ENCODE measurements at regions not wholly inside any gene's neighbourhood (a gene's known extent, or its start where the extent isn't known, plus 50 kb on each side); places are given as distances from the start of the nearest gene placed in this dataset.

GRCh38 chr4:120509222-120509621, 413.3 kb downstream of the PRDM5 start:
- TF ChIP-seq TEAD4 (IDR thresholded peaks at IDR 0.05) (no peak), RAD21 (IDR thresholded peaks at IDR 0.05; ENCODE audit: low read depth) (no peak), TAF1 (IDR thresholded peaks at IDR 0.05; ENCODE audit: low read depth) (no peak), FOXM1 (IDR thresholded peaks at IDR 0.05; ENCODE audit: borderline replicate concordance, low read depth) (no peak), ZBTB7A (IDR thresholded peaks at IDR 0.05; ENCODE audit: low read depth) (no peak), CREB1 (IDR thresholded peaks at IDR 0.05; ENCODE audit: low read depth) (no peak), TCF12 (IDR thresholded peaks at IDR 0.05; ENCODE audit: low read depth) (no peak), EGR1 (IDR thresholded peaks at IDR 0.05) (no peak)
- TF ChIP-seq, protein P1, sequence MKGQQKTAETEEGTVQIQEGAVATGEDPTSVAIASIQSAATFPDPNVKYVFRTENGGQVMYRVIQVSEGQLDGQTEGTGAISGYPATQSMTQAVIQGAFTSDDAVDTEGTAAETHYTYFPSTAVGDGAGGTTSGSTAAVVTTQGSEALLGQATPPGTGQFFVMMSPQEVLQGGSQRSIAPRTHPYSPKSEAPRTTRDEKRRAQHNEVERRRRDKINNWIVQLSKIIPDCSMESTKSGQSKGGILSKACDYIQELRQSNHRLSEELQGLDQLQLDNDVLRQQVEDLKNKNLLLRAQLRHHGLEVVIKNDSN (IDR thresholded peaks at IDR 0.05) = no peak
- TF ChIP-seq, protein P2, sequence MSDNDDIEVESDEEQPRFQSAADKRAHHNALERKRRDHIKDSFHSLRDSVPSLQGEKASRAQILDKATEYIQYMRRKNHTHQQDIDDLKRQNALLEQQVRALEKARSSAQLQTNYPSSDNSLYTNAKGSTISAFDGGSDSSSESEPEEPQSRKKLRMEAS (IDR thresholded peaks at IDR 0.05) = no peak
- TF ChIP-seq, protein P3, sequence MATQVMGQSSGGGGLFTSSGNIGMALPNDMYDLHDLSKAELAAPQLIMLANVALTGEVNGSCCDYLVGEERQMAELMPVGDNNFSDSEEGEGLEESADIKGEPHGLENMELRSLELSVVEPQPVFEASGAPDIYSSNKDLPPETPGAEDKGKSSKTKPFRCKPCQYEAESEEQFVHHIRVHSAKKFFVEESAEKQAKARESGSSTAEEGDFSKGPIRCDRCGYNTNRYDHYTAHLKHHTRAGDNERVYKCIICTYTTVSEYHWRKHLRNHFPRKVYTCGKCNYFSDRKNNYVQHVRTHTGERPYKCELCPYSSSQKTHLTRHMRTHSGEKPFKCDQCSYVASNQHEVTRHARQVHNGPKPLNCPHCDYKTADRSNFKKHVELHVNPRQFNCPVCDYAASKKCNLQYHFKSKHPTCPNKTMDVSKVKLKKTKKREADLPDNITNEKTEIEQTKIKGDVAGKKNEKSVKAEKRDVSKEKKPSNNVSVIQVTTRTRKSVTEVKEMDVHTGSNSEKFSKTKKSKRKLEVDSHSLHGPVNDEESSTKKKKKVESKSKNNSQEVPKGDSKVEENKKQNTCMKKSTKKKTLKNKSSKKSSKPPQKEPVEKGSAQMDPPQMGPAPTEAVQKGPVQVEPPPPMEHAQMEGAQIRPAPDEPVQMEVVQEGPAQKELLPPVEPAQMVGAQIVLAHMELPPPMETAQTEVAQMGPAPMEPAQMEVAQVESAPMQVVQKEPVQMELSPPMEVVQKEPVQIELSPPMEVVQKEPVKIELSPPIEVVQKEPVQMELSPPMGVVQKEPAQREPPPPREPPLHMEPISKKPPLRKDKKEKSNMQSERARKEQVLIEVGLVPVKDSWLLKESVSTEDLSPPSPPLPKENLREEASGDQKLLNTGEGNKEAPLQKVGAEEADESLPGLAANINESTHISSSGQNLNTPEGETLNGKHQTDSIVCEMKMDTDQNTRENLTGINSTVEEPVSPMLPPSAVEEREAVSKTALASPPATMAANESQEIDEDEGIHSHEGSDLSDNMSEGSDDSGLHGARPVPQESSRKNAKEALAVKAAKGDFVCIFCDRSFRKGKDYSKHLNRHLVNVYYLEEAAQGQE (IDR thresholded peaks at IDR 0.05; ENCODE audit: low read depth) = no peak

- TF ChIP-seq EGR1 (IDR thresholded peaks at IDR 0.05) (no peak), TEAD4 (IDR thresholded peaks at IDR 0.05) (no peak), FOXM1 (IDR thresholded peaks at IDR 0.05; ENCODE audit: borderline replicate concordance, low read depth) (no peak)
- TF ChIP-seq, protein P1 (IDR thresholded peaks at IDR 0.05) = no peak
Measured at GRCh38 chr4:120508036-120508435, 414.5 kb downstream of the PRDM5 start.

DNA sequence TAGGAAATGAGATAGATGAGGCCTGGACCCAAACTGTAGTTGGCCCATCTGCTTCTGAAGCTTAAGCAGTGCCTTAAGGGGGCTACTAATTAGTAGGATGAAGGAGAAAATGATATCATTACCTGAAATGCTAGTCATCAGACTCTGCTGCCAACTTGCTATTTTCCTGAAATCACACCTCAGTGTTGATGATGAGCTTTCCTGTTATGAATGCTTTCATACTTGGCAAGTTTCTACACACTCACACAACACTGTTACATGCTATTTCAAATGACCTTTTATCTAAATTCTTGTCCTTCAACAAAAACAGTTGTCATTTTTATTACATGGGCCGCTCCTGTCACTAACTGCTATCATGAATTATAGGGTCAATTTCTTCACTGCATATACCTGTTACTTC, 416.0 kb downstream of the PRDM5 start:
- TF ChIP-seq EP300 (IDR thresholded peaks at IDR 0.05; ENCODE audit: borderline replicate concordance) = no peak
- TF ChIP-seq TAF1 (IDR thresholded peaks at IDR 0.05; ENCODE audit: low read depth) = no peak
- TF ChIP-seq NFIC (IDR thresholded peaks at IDR 0.05) = no peak
- TF ChIP-seq CREB1 (IDR thresholded peaks at IDR 0.05; ENCODE audit: low read depth) = no peak
- TF ChIP-seq CEBPB (IDR thresholded peaks at IDR 0.05) = no peak
- no peak for TF ChIP-seq EGR1 (IDR thresholded peaks at IDR 0.05)
- no peak for TF ChIP-seq ZBTB7A (IDR thresholded peaks at IDR 0.05; ENCODE audit: low read depth)

DNA sequence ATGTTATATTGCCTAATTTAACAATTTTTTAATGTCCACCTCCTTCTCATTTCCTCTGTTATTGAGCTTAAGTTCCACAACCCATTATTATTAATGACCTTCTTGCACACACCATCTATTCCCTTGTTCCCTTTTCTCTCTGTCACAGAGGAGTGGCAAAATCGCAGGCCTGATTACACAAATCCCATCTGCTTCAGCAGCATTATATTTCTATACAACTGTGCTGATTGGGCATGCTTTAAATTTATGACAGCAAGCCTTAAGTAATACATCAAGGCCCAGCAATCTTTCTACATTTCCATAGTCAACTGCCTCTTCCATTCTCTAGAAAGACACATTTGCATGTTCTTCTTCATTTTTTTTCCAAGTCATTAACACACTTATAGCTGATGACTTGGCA, 423.8 kb downstream of the PRDM5 start:
- TF ChIP-seq EP300 (IDR thresholded peaks at IDR 0.05; ENCODE audit: borderline replicate concordance) (no peak), TAF1 (IDR thresholded peaks at IDR 0.05; ENCODE audit: low read depth) (no peak), FOXM1 (IDR thresholded peaks at IDR 0.05; ENCODE audit: borderline replicate concordance, low read depth) (no peak), TCF12 (IDR thresholded peaks at IDR 0.05; ENCODE audit: low read depth) (no peak), CREB1 (IDR thresholded peaks at IDR 0.05; ENCODE audit: low read depth) (no peak), EGR1 (IDR thresholded peaks at IDR 0.05) (no peak), CEBPB (IDR thresholded peaks at IDR 0.05) (no peak), ZBTB7A (IDR thresholded peaks at IDR 0.05; ENCODE audit: low read depth) (no peak), RAD21 (IDR thresholded peaks at IDR 0.05; ENCODE audit: low read depth) (no peak)
- TF ChIP-seq, protein P2 (IDR thresholded peaks at IDR 0.05) = no peak
- TF ChIP-seq, protein P3 (IDR thresholded peaks at IDR 0.05; ENCODE audit: low read depth) = no peak
- TF ChIP-seq, protein P1 (IDR thresholded peaks at IDR 0.05) = no peak

- TF ChIP-seq, protein P3 (IDR thresholded peaks at IDR 0.05; ENCODE audit: low read depth) = no peak
- TF ChIP-seq EP300 (IDR thresholded peaks at IDR 0.05; ENCODE audit: borderline replicate concordance) (no peak), CEBPB (IDR thresholded peaks at IDR 0.05) (no peak)
Measured at GRCh38 chr4:120491481-120491880, 424.8 kb upstream of the MAD2L1 start.

Data from Ishikawa (cell line).